Activated naive CD4-positive, alpha-beta T cell treated with anti-CD3 and anti-CD28 coated beads, Interleukin-2, amount 50 U/mL, for 24 hours (primary cell): ENCODE measurements at regions not wholly inside any gene's neighbourhood (a gene's known extent, or its start where the extent isn't known, plus 50 kb on each side); places are given as distances from the start of the nearest gene placed in this dataset.

Experiments used
- H3K27ac Mint-ChIP-seq: one replicate; pipeline ENCODE4 v1.8.0; 2021; ENCODE audit warnings: mild to moderate bottlenecking, mixed read lengths
- H3K27me3 Mint-ChIP-seq: one replicate; pipeline ENCODE4 v1.8.0; 2021; ENCODE audit warnings: mixed read lengths
- H3K36me3 Mint-ChIP-seq: one replicate; pipeline ENCODE4 v1.8.0; 2021; ENCODE audit warnings: mixed read lengths
- H3K4me1 Mint-ChIP-seq: one replicate; pipeline ENCODE4 v1.8.0; 2021; ENCODE audit warnings: mixed read lengths
- H3K4me3 Mint-ChIP-seq: one replicate; pipeline ENCODE4 v1.8.0; 2021; ENCODE audit warnings: mild to moderate bottlenecking, mixed read lengths
- H3K9me3 Mint-ChIP-seq: one replicate; pipeline ENCODE4 v1.8.0; 2021; ENCODE audit warnings: mixed read lengths

- Mint-ChIP-seq H3K36me3 (no peaks in the 10 kb centered on the region), H3K9me3 (no peaks in the 10 kb centered on the region), H3K4me3 (no peak overlapping the region), H3K27ac (no peak overlapping the region), H3K4me1 (no peaks in the 10 kb centered on the region), H3K27me3 (peaks cover 6% of the 10 kb centered on the region)
Observed at GRCh38 chr13:97577026-97577425, 143.1 kb downstream of the RAP2A start.

- no peaks in the 10 kb centered on the region for H3K36me3 Mint-ChIP-seq
- H3K4me3 Mint-ChIP-seq, result no peak overlapping the region
- H3K27me3 Mint-ChIP-seq, result peaks cover 10% of the 10 kb centered on the region
- H3K27ac Mint-ChIP-seq, result no peak overlapping the region
- H3K9me3 Mint-ChIP-seq, result no peaks in the 10 kb centered on the region
- H3K4me1 Mint-ChIP-seq, result no peaks in the 10 kb centered on the region
Observed at GRCh38 chr13:97582170-97582569, 148.2 kb downstream of the RAP2A start.

DNA sequence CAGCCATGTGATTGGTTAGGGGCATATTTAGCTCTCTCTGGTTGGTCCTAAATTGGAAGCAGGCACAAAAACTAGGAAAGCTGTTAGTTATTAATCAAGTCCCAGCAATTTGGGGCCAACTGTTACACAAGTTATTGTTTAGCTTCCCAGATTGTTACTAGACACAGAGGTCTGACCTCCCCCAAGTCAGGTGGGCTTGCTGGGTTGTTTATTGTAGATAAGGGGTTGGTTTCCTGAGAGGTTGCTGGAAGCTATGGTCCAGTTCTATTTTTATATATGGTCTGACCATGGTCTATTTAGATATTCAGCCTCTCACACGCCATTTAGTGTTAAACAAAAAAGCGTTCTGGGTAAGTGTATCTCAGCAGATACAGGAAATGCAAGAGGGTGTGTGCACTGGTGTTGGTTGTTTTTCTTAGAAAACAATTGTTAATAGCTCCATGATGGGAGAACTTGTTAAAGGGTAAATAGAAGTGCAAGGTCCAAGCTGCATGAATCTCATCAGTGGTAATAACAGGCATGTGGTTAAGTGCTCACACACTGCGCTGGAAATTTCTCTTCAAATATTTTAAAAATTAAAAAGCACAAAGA is 150.0 kb downstream of the RAP2A start:
- peaks cover 15% of the 10 kb centered on the region for H3K27me3 Mint-ChIP-seq
- no peaks in the 10 kb centered on the region for H3K9me3 Mint-ChIP-seq
- H3K4me1 Mint-ChIP-seq, result no peaks in the 10 kb centered on the region
- H3K36me3 Mint-ChIP-seq, result no peaks in the 10 kb centered on the region
- H3K27ac Mint-ChIP-seq, result no peak overlapping the region
- H3K4me3 Mint-ChIP-seq, result no peak overlapping the region

DNA sequence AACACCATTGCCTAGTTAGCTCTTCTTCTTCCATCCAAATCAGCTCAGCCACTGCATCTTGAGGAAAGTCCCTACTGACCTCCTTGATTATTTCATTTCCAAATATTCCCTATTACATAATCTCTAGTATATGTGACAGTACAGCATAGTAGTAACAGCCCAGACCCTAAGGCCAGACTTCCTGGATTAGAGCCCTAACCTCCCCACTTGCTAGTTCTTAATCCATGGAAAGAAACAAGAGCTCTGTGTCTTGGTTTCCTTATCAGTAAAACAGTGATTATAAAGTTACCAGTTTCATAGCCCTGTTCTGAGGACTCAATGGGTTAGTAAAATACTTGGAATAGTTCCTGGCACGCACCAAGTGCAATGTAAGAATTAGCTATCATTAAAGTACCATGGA is 153.0 kb downstream of the RAP2A start:
- Mint-ChIP-seq H3K9me3 (no peaks in the 10 kb centered on the region), H3K27ac (no peak overlapping the region), H3K4me3 (no peak overlapping the region), H3K4me1 (no peaks in the 10 kb centered on the region), H3K27me3 (peaks cover 15% of the 10 kb centered on the region), H3K36me3 (no peaks in the 10 kb centered on the region)

- Mint-ChIP-seq H3K4me3 (no peak overlapping the region), H3K9me3 (no peaks in the 10 kb centered on the region), H3K4me1 (no peaks in the 10 kb centered on the region), H3K36me3 (no peaks in the 10 kb centered on the region), H3K27ac (no peak overlapping the region), H3K27me3 (peaks cover 22% of the 10 kb centered on the region)
Observed at GRCh38 chr13:97588993-97589392, 155.0 kb downstream of the RAP2A start.

DNA sequence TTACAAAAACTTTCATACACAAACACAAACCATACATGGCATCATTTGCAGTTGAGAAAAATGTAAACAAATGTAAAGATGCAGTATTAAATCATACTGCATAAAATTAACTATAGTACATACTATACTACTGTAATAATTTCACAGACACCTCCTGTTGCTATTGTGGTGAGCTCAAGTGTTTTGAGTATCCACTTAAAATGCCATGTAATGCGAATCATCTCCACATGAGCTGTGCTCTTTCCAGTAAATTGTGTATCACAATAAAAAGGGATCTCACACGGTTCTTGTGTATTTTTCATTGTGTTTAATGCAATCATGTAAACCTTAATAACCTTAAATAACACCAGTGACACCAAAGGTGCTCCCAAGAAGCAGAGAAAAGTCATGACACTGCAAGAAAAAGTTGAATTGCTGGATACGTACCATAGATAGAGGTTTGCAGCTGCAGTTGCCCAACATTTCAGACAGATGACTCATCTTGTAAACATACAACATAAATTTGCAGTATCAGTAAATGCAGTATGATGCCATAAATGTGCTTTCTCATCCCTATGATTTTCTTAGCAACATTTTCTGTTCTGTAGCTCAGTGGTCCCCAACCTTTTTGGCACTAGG is 166.6 kb downstream of the RAP2A start:
- Mint-ChIP-seq H3K9me3 (peaks cover 5% of the 10 kb centered on the region), H3K27me3 (peaks cover 4% of the 10 kb centered on the region), H3K27ac (no peak overlapping the region), H3K4me1 (no peaks in the 10 kb centered on the region), H3K4me3 (no peak overlapping the region), H3K36me3 (no peaks in the 10 kb centered on the region)

DNA sequence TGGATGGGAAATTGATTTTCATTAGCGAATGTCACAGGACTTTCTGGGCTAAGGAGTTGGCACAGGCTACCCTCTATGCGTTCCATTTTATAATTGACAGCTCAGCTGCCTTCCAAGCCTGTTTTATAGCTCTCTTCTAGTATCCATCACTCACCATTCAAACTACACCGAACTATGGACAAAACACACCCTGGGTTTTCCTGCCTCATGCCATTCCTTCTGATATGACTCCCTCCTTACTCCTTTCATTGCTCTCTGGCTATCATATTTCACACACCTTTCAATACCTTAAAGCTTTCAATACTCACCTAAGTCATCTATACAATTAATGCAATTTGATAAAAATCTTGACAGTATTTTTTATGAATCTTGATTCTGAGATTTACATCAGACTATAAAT is 181.3 kb downstream of the RAP2A start:
- H3K9me3 Mint-ChIP-seq, result no peaks in the 10 kb centered on the region
- H3K27ac Mint-ChIP-seq, result no peak overlapping the region
- H3K27me3 Mint-ChIP-seq, result peaks cover 6% of the 10 kb centered on the region
- H3K36me3 Mint-ChIP-seq, result no peaks in the 10 kb centered on the region
- H3K4me1 Mint-ChIP-seq, result no peaks in the 10 kb centered on the region
- H3K4me3 Mint-ChIP-seq, result no peak overlapping the region

- no peaks in the 10 kb centered on the region for H3K36me3 Mint-ChIP-seq
- H3K9me3 Mint-ChIP-seq, result no peaks in the 10 kb centered on the region
- no peak overlapping the region for H3K4me3 Mint-ChIP-seq
- peaks cover 6% of the 10 kb centered on the region for H3K27me3 Mint-ChIP-seq
- H3K4me1 Mint-ChIP-seq, result no peaks in the 10 kb centered on the region
- no peak overlapping the region for H3K27ac Mint-ChIP-seq
Observed at GRCh38 chr13:97616385-97616784, 182.4 kb downstream of the RAP2A start.

DNA sequence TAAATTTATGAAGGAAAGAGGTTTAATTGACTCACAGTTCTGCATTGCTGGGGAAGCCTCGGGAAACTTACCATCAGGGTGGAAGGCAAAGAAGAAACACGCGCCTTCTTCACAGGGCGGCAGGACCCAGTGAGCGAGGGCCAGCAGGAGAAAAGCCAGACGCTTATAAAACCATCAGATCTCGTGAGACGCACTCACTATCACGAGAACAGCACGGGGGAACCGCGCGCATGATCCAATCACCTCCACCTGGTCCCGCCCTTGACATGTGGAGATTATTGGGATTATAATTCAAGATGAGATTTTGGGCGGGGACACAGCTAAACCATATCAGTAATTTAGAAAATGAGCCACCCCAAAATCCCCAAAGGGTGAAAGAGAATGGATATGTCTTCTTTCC is 187.1 kb downstream of the RAP2A start:
- Mint-ChIP-seq H3K36me3 (no peaks in the 10 kb centered on the region), H3K27ac (no peak overlapping the region), H3K4me1 (no peaks in the 10 kb centered on the region)

GRCh38 chr13:97621631-97622030 is 187.7 kb downstream of the RAP2A start:
- Mint-ChIP-seq H3K4me3 (no peak overlapping the region), H3K36me3 (no peaks in the 10 kb centered on the region), H3K27me3 (peaks cover 6% of the 10 kb centered on the region), H3K4me1 (no peaks in the 10 kb centered on the region), H3K9me3 (no peaks in the 10 kb centered on the region), H3K27ac (no peak overlapping the region)

More for the DNA sequence above, 187.1 kb downstream of the RAP2A start:
- Mint-ChIP-seq H3K27me3 (peaks cover 6% of the 10 kb centered on the region), H3K9me3 (no peaks in the 10 kb centered on the region), H3K4me3 (no peak overlapping the region)

DNA sequence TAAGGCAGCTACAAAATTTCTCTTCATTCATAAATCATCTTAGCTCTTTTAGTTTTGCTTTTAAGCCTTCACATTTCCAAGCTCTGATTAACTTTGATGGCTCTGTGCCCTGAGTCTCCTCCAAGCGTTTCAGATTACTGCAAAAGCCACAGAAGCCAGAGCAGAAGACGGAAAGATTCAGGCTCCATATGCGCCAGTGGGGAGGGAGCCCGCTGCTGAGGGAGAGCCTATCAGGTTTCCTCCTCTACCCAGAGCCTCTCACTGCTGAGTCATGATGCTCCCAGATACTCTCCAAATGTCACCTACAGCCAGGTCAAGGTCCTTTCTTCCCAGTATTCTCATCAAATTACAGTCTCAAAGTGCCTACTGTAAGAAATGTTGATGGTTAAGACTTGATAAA is 193.6 kb downstream of the RAP2A start:
- peaks cover 4% of the 10 kb centered on the region for H3K27me3 Mint-ChIP-seq
- H3K27ac Mint-ChIP-seq, result no peak overlapping the region
- peaks cover 1% of the 10 kb centered on the region for H3K36me3 Mint-ChIP-seq
- H3K4me1 Mint-ChIP-seq, result no peaks in the 10 kb centered on the region
- peaks cover 6% of the 10 kb centered on the region for H3K9me3 Mint-ChIP-seq
- no peak overlapping the region for H3K4me3 Mint-ChIP-seq

DNA sequence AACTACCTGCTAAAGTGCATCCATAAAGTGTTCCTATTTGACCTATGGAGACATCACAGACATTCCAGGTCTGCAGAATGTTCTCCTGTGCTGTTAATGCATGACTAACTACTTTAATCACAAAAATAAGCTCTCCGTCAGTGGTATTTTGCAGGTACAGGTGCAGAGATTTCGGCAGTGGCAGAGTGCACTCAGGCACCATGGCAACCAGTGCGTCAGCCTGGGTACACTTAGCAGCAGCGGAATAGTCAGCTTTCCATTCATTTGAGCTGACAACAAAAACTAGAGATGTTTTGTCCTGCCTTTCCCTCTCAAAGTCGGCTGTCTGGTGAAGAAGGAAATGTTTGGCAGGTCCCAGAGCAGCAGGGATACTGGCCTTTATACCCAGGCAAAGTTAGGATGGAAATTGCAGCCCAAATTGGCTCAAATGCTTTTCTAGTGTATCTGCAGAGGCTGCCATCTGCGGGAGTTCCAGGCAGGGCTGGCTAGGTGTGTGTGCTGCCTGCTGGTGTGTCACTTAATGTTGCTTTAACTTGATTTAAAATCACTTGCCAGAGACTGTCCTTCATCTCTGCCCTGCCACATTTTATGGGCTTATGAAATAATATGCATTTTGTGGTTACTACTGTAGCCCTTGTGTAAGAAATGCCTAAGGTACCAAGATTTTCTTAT is 195.8 kb downstream of the RAP2A start:
- Mint-ChIP-seq H3K4me1 (no peaks in the 10 kb centered on the region), H3K36me3 (peaks cover 1% of the 10 kb centered on the region), H3K9me3 (peaks cover 6% of the 10 kb centered on the region), H3K27ac (no peak overlapping the region), H3K27me3 (peaks cover 4% of the 10 kb centered on the region), H3K4me3 (no peak overlapping the region)

- H3K4me1 Mint-ChIP-seq, result no peaks in the 10 kb centered on the region
- no peak overlapping the region for H3K4me3 Mint-ChIP-seq
- peaks cover 6% of the 10 kb centered on the region for H3K9me3 Mint-ChIP-seq
- H3K36me3 Mint-ChIP-seq, result peaks cover 1% of the 10 kb centered on the region
- no peak overlapping the region for H3K27ac Mint-ChIP-seq
- H3K27me3 Mint-ChIP-seq, result peaks cover 5% of the 10 kb centered on the region
Observed at GRCh38 chr13:97630725-97631124, 196.8 kb downstream of the RAP2A start.

DNA sequence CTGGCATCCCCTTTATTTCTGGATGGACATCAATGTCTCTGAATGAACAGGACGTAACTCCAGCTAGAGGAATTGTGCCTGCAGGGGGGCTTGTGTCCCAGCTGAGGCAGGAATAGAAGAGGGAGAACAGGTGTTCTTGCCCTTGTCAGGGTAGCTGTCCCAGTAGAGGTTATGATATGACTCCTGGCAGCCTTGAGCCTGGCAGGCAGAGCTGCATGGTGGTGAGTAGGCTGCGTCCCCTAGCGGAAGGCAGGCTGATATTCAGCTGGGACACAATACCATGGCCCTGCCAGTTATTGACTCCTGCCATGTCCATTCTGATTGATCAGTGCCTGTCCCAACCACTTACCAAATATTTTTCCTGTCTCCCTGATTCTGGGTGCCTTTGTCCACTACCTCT is 197.2 kb downstream of the RAP2A start:
- H3K27ac Mint-ChIP-seq, result no peak overlapping the region
- peaks cover 5% of the 10 kb centered on the region for H3K27me3 Mint-ChIP-seq
- peaks cover 6% of the 10 kb centered on the region for H3K9me3 Mint-ChIP-seq
- no peak overlapping the region for H3K4me3 Mint-ChIP-seq
- H3K4me1 Mint-ChIP-seq, result no peaks in the 10 kb centered on the region
- peaks cover 1% of the 10 kb centered on the region for H3K36me3 Mint-ChIP-seq

GRCh38 chr13:97639236-97639635 is 205.3 kb downstream of the RAP2A start:
- no peaks in the 10 kb centered on the region for H3K9me3 Mint-ChIP-seq
- no peak overlapping the region for H3K4me3 Mint-ChIP-seq
- H3K4me1 Mint-ChIP-seq, result no peaks in the 10 kb centered on the region
- H3K27me3 Mint-ChIP-seq, result peaks cover 1% of the 10 kb centered on the region
- no peak overlapping the region for H3K27ac Mint-ChIP-seq
- H3K36me3 Mint-ChIP-seq, result no peaks in the 10 kb centered on the region

- no peaks in the 10 kb centered on the region for H3K9me3 Mint-ChIP-seq
- no peaks in the 10 kb centered on the region for H3K4me1 Mint-ChIP-seq
- H3K27ac Mint-ChIP-seq, result no peak overlapping the region
- no peak overlapping the region for H3K4me3 Mint-ChIP-seq
- H3K27me3 Mint-ChIP-seq, result peaks cover 1% of the 10 kb centered on the region
- no peaks in the 10 kb centered on the region for H3K36me3 Mint-ChIP-seq
Observed at GRCh38 chr13:97640268-97640667, 206.3 kb downstream of the RAP2A start.
